GM12801 (cell line): ENCODE measurements at regions not wholly inside any gene's neighbourhood (a gene's known extent, or its start where the extent isn't known, plus 50 kb on each side); places are given as distances from the start of the nearest gene placed in this dataset.

ENCODE experiments used
- TF ChIP-seq, protein P1 (sequence below): IDR thresholded peaks from one replicate; pipeline ENCODE4 v1.5.1; 2011; ENCODE audit warnings: control low read depth; ENCODE audit not compliant: insufficient read length; ENCODE audit errors: extremely low read depth

DNA sequence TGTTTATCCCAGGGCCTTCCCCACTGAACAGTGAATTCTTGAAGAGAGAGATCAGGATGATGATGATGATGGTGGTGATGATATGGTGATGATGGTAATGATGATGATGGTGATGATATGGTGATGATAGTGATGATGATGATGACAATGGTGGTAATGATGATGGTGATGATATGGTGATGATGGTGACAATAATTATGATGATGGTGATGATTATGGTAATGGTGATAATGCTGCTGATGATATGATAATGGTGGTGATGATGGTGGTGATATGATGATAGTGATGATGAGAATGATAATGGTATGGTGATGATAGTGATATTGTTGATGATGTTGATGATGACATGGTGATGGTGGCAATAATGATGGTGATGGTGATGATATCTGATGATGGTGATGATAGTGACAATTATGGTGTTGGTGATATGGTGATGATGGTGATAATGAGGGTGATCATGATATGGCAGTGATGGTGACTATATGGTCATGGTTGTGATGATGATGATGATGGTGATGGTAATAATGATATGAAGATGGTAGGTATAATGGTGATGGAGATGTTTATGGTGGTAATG, 99.9 kb downstream of the HAPSTR1 start:
- TF ChIP-seq, protein P1, sequence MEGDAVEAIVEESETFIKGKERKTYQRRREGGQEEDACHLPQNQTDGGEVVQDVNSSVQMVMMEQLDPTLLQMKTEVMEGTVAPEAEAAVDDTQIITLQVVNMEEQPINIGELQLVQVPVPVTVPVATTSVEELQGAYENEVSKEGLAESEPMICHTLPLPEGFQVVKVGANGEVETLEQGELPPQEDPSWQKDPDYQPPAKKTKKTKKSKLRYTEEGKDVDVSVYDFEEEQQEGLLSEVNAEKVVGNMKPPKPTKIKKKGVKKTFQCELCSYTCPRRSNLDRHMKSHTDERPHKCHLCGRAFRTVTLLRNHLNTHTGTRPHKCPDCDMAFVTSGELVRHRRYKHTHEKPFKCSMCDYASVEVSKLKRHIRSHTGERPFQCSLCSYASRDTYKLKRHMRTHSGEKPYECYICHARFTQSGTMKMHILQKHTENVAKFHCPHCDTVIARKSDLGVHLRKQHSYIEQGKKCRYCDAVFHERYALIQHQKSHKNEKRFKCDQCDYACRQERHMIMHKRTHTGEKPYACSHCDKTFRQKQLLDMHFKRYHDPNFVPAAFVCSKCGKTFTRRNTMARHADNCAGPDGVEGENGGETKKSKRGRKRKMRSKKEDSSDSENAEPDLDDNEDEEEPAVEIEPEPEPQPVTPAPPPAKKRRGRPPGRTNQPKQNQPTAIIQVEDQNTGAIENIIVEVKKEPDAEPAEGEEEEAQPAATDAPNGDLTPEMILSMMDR = no peak

DNA sequence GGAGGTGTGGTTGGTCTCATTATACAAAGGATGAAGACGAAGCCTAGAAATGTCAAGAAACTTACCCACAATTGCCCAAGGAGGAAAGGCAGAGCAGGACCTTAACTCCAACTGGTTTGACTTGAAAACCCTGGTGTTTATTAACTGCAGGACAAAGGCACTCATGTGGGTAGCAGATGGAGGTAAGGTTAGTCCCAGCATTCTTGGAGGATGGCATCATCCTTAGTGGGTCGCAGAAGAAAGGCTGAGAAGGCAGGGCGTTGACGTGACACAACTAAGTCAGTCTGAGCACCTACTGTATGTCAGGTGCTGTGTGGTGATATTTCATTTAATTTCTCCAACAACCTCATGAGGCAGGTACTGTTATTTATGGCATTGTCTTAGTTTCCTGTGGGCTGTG, 101.3 kb downstream of the HAPSTR1 start:
- TF ChIP-seq, protein P1 = no peak

DNA sequence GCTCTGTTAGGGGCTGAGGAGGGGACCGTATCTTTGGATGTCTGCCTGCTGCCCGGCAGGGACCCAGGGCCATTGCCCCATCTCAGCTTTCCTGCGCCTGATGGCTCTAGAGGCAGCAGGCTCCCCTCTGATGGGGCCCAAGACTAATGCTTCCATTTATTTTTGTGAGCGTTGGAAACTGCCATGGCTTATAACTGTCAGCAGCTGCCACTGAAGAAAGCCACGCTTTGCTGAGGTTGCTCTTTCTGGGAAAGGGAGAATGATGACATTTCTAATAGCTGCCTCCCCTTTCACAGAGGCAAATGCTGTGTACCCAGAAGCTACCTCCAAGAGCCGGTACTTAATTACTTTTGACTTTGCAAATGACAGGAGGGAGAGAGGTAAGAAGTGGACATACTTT, 103.8 kb downstream of the HAPSTR1 start:
- TF ChIP-seq, protein P1 = no peak

DNA sequence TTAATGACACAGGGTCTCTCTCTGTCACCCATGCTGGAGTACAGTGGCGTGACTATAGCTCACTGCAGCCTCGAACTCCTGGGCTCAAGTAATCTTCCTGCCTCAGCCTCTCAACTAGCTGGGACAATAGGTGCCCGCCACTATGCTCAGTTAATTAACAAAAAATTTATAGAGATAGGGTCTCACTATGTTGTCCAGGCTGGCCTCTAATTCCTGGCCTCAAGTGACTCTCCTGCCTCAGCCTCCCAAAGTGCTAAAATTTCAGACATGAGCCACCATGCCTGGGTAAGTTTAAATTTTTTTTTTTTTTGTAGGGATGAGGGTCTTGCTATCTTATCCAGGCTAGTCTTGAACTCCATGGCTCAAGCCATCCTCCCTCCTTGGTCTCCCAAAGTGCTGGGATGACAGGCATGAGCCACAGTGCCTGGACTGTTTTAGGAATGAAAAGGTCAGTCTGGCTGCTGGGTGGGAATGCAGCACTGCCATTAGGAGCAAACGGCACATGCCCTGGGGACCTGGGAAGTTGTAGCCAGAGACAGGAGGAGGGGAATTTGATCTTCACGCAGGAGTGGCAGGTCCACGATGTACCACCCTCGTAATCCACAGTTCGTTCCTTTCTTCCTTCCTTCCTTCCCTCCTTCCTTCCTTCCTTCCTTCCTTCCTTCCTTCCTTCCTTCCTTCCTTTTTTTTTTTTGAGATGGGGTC, 106.7 kb downstream of the HAPSTR1 start:
- TF ChIP-seq, protein P1 = no peak

DNA sequence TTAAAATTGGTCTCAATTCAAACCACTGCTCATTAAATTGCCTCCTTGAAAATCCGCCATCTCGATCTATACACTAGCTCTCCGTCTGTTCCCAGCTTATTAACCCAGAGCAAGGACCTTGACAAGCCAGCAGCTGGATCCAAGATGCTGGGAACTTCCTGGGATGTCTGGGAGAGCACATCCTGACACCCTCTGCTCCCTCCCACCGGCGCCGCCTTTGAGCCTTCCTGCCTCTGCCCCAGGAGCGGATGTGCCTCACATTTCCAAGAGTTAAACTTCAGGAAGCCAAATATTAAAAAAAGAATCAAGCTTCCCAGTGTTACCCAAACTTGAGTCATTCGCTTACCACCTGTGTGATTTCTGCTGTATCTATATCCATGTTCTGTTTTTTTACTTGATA, 107.9 kb downstream of the HAPSTR1 start:
- TF ChIP-seq, protein P1 = no peak

DNA sequence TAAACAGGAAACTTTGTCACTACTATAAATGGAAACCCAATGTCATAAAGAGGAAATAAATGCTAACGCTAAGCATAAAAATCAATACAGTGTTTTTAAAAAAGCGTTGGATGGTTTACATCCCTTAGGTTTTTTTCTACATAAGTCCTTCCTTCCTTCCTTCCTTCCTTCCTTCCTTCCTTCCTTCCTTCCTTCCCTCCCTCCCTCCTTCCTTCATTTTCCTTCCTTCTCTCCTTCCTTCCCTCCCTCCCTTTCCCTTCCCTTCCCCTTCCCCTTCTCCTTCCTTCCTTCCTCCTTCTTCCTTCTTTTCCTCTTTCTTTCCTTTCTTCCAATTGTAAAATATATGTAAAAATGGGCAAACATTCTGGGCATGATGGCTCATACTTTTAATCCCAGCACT, 108.3 kb downstream of the HAPSTR1 start:
- TF ChIP-seq, protein P1 = no peak

DNA sequence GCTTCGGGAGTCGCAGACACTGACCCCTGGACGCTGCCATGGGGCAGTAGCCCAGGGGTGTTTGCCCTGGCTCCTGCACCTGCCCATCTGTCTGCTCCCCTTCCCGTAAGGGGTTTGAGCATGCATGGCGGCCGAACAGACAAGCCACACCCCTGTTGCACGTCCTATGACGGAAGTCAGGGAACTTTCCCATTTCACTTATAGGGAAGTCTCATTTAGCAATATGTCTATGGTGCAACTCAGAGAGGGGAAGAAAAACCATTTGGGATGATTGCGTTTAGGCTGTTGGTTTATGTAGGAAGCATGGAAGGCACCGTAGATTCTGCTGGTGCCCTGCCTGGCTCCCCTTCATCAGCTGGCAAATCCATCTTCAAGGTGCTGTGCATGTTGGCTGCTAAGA, 112.5 kb downstream of the HAPSTR1 start:
- TF ChIP-seq, protein P1 = no peak
